ENCODE measurements at regions not wholly inside any gene's neighbourhood (a gene's known extent, or its start where the extent isn't known, plus 50 kb on each side); places are given as distances from the start of the nearest gene placed in this dataset.

DNA sequence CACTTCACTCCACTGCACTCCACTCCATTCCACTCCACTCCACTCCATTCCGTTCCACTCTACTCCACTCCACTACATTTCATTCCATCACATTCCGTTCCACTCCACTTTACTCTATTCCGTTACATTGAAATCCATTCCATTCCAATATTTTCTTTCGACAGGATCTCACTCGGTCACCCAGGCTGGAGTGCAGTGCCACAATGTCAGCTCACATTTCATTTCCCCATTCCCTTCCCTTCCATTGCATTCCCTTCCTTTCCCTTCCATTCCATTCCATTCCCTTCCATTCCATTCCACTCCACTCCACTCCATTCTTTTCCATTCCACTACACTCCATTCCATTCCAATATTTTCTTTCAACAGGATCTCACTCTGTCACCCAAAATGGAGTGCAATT, 1407.6 kb upstream of the USP9Y start:
- no peak for TF ChIP-seq CTCF (IDR thresholded peaks at IDR 0.05; ENCODE audit: low read length, missing control alignments)
- DNase-seq (ENCODE audit: low read depth), result no peak
- no peak overlapping the region for H3K4me3 ChIP-seq (replicated peaks; ENCODE audit: low read depth, low read length)

DNA sequence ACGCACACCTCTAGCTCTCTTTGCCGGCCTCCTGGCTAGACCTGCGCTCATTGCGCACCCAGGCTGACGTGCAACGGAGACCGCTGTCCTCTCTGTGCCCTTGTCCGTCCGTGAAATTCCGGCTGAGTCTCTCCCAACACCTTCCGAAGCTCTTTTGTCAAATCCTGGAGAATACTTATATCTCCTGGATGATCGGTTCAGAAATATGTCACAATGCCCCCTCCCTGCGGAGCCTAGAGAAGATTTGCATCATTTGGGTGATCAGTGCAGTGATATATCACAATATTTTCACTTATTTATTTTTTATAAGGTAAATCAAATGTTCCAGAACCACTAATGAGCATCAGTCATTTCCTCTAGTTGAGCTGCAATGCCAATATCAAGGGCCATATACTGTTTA, 1366.9 kb upstream of the USP9Y start:
- peak; percentile 5 for DNase-seq (ENCODE audit: low read depth)
- no peak overlapping the region for H3K4me3 ChIP-seq (replicated peaks; ENCODE audit: low read depth, low read length)
- TF ChIP-seq CTCF (IDR thresholded peaks at IDR 0.05; ENCODE audit: low read length, missing control alignments), result no peak

Data from fibroblast of pulmonary artery (primary cell).